Urinary bladder (tissue), 3 donors: ENCODE measurements at regions not wholly inside any gene's neighbourhood (a gene's known extent, or its start where the extent isn't known, plus 50 kb on each side); places are given as distances from the start of the nearest gene placed in this dataset.
"Not testable (repeated sequence)": the region's sequence is repeated elsewhere in the genome, so short reads cannot be mapped to it uniquely, and the experiment has no call there.

ENCODE experiments used
- DNase-seq: peaks from one replicate; pipeline ENCODE4 v3.0.0-alpha.2; 2015; ENCODE audit errors: extremely low spot score
- H3K27ac ChIP-seq: one replicate; pipeline ENCODE4 v1.5.1; 2013; ENCODE audit warnings: low read depth, mild to moderate bottlenecking, moderate library complexity
- H3K36me3 ChIP-seq: one replicate; pipeline ENCODE4 v1.6.1; 2013; ENCODE audit warnings: mild to moderate bottlenecking, moderate library complexity; ENCODE audit not compliant: insufficient read depth
- H3K4me1 ChIP-seq: one replicate; pipeline ENCODE4 v1.6.1; 2013; ENCODE audit warnings: mild to moderate bottlenecking, moderate library complexity; ENCODE audit not compliant: insufficient read depth
- H3K4me3 ChIP-seq: one replicate; pipeline ENCODE4 v1.5.1; 2013; ENCODE audit warnings: low read depth, low read length
- WGBS: extraction: QIAGEN DNeasy Blood & Tissue Kit; methylation state at CpG from one replicate; pipeline ENCODE4 v1.1.7; 2013; 5-methylcytosine and 5-hydroxymethylcytosine counted together
- donor health status: healthy with polysubstance abuse.
- donor health status: healthy.

- WGBS = 93% methylated on average over 6 of the region's 6 CpGs
- not testable (repeated sequence) for H3K4me1 ChIP-seq, H3K36me3 ChIP-seq, H3K4me3 ChIP-seq, H3K27ac ChIP-seq, DNase-seq
Observed at GRCh38 chr4:67319607-67320006, 225.7 kb downstream of the CENPC start.

GRCh38 chr4:67300497-67301185 lies 244.7 kb downstream of the CENPC start:
- not testable (repeated sequence) for H3K36me3 ChIP-seq, H3K27ac ChIP-seq, DNase-seq, H3K4me1 ChIP-seq, H3K4me3 ChIP-seq
- WGBS = 81% methylated on average over 11 of the region's 11 CpGs

GRCh38 chr4:67292636-67293035 lies 252.7 kb downstream of the CENPC start:
- no peak for DNase-seq
- Histone ChIP-seq H3K36me3 (no peaks in the 10 kb centered on the region), H3K4me1 (no peaks in the 10 kb centered on the region), H3K4me3 (no peak overlapping the region), H3K27ac (no peak overlapping the region)
- 51% methylated on average over 2 of the region's 2 CpGs for WGBS

GRCh38 chr4:67292045-67292444 lies 253.3 kb downstream of the CENPC start:
- no peaks in the 10 kb centered on the region for H3K4me1 ChIP-seq
- H3K27ac ChIP-seq = no peak overlapping the region
- H3K36me3 ChIP-seq = no peaks in the 10 kb centered on the region
- H3K4me3 ChIP-seq = no peak overlapping the region
- no peak for DNase-seq

GRCh38 chr4:67291644-67292043 lies 253.7 kb downstream of the CENPC start:
- H3K4me1 ChIP-seq = no peaks in the 10 kb centered on the region
- WGBS = 25% methylated on average over 4 of the region's 4 CpGs
- no peaks in the 10 kb centered on the region for H3K36me3 ChIP-seq
- H3K27ac ChIP-seq = no peak overlapping the region
- no peak overlapping the region for H3K4me3 ChIP-seq
- DNase-seq = no peak

GRCh38 chr4:67288964-67289363 lies 256.3 kb downstream of the CENPC start:
- 65% methylated on average over 4 of the region's 4 CpGs for WGBS
- no peak for DNase-seq
- H3K27ac ChIP-seq = no peak overlapping the region
- no peak overlapping the region for H3K4me3 ChIP-seq
- H3K36me3 ChIP-seq = no peaks in the 10 kb centered on the region
- no peaks in the 10 kb centered on the region for H3K4me1 ChIP-seq

GRCh38 chr4:67286724-67287123 lies 258.6 kb downstream of the CENPC start:
- H3K27ac ChIP-seq = no peak overlapping the region
- no peaks in the 10 kb centered on the region for H3K4me1 ChIP-seq
- DNase-seq = no peak
- H3K36me3 ChIP-seq = no peaks in the 10 kb centered on the region
- H3K4me3 ChIP-seq = no peak overlapping the region
- WGBS = 97% methylated on average over 17 of the region's 17 CpGs

GRCh38 chr4:67282749-67283148 lies 262.6 kb downstream of the CENPC start:
- Histone ChIP-seq H3K4me3 (no peak overlapping the region), H3K36me3 (no peaks in the 10 kb centered on the region), H3K4me1 (no peaks in the 10 kb centered on the region), H3K27ac (no peak overlapping the region)
- WGBS = 90% methylated on average over 13 of the region's 13 CpGs
- no peak for DNase-seq

- 88% methylated on average over 11 of the region's 11 CpGs for WGBS
- Histone ChIP-seq H3K4me1 (no peaks in the 10 kb centered on the region), H3K4me3 (no peak overlapping the region), H3K27ac (no peak overlapping the region), H3K36me3 (no peaks in the 10 kb centered on the region)
- no peak for DNase-seq
Observed at GRCh38 chr4:67275179-67275750, 270.0 kb downstream of the CENPC start.

- not testable (repeated sequence) for H3K4me1 ChIP-seq
Observed at GRCh38 chr4:67274671-67275070, 270.6 kb downstream of the CENPC start.

GRCh38 chr4:67273666-67274065 lies 271.6 kb downstream of the CENPC start:
- 76% methylated on average over 2 of the region's 2 CpGs for WGBS
- no peak for DNase-seq
- no peak overlapping the region for H3K27ac ChIP-seq

More at GRCh38 chr4:67274671-67275070, 270.6 kb downstream of the CENPC start:
- H3K27ac ChIP-seq, H3K36me3 ChIP-seq, DNase-seq, H3K4me3 ChIP-seq: not testable (repeated sequence)
- WGBS = 81% methylated on average over 3 of the region's 3 CpGs

GRCh38 chr4:67261971-67262370 lies 283.3 kb downstream of the CENPC start:
- 82% methylated on average over 1 of the region's 1 CpG for WGBS
- DNase-seq = no peak
- Histone ChIP-seq H3K4me1 (no peaks in the 10 kb centered on the region), H3K4me3 (no peak overlapping the region), H3K27ac (no peak overlapping the region), H3K36me3 (no peaks in the 10 kb centered on the region)

More at GRCh38 chr4:67273666-67274065, 271.6 kb downstream of the CENPC start:
- Histone ChIP-seq H3K4me1 (no peaks in the 10 kb centered on the region), H3K4me3 (no peak overlapping the region), H3K36me3 (no peaks in the 10 kb centered on the region)

- H3K36me3 ChIP-seq = no peaks in the 10 kb centered on the region
- H3K4me3 ChIP-seq = no peak overlapping the region
- no peak for DNase-seq
- WGBS = 51% methylated on average over 3 of the region's 3 CpGs
- H3K4me1 ChIP-seq = no peaks in the 10 kb centered on the region
- H3K27ac ChIP-seq = no peak overlapping the region
Observed at GRCh38 chr4:67256388-67257043, 288.8 kb downstream of the CENPC start.
